ENCODE measurements at regions not wholly inside any gene's neighbourhood (a gene's known extent, or its start where the extent isn't known, plus 50 kb on each side); places are given as distances from the start of the nearest gene placed in this dataset.

DNA sequence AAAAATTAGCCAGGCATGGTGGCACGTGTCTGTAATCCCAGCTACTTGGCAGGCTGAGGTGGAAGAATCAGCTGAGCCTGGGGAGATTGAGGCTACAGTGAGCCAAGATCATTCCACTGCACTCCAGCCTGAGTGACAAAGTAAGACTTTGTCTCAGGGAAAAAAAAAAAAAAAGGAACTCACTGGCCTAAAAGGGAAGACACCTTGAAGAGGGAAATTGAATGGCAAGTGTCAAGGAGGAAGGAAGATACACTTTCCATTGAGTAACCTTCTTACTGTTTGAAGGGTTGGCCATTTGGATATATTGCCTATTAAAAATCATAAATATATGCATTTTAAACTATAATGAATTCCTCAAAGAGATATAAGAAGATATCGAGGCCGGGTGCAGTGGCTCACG, 147.5 kb upstream of the FAM241A start:
- peaks cover 1% of the 10 kb centered on the region for H3K27me3 ChIP-seq (ENCODE audit: control insufficient read depth, insufficient read depth, low read length)
- POLR2A ChIA-PET, result no interaction called here
- TF ChIP-seq, protein P1, sequence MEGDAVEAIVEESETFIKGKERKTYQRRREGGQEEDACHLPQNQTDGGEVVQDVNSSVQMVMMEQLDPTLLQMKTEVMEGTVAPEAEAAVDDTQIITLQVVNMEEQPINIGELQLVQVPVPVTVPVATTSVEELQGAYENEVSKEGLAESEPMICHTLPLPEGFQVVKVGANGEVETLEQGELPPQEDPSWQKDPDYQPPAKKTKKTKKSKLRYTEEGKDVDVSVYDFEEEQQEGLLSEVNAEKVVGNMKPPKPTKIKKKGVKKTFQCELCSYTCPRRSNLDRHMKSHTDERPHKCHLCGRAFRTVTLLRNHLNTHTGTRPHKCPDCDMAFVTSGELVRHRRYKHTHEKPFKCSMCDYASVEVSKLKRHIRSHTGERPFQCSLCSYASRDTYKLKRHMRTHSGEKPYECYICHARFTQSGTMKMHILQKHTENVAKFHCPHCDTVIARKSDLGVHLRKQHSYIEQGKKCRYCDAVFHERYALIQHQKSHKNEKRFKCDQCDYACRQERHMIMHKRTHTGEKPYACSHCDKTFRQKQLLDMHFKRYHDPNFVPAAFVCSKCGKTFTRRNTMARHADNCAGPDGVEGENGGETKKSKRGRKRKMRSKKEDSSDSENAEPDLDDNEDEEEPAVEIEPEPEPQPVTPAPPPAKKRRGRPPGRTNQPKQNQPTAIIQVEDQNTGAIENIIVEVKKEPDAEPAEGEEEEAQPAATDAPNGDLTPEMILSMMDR (IDR thresholded peaks at IDR 0.05; ENCODE audit: insufficient read depth, low read depth, low read length), result no peak
- CTCF ChIA-PET, result no interaction called here
- H3K36me3 ChIP-seq (ENCODE audit: control insufficient read depth, insufficient read depth, low read length), result no peaks in the 10 kb centered on the region
- H3K4me3 ChIP-seq (ENCODE audit: low read depth, low read length), result no peak overlapping the region
- no peak for DNase-seq (ENCODE audit: low read depth)

GRCh38 chr4:111999801-112000200, 145.5 kb upstream of the FAM241A start:
- ChIA-PET CTCF (no interaction called here), POLR2A (no interaction called here)
- TF ChIP-seq, protein P1 (IDR thresholded peaks at IDR 0.05; ENCODE audit: insufficient read depth, low read depth, low read length), result no peak
- Histone ChIP-seq H3K36me3 (ENCODE audit: control insufficient read depth, insufficient read depth, low read length) (no peaks in the 10 kb centered on the region), H3K4me3 (ENCODE audit: low read depth, low read length) (no peak overlapping the region), H3K27me3 (ENCODE audit: control insufficient read depth, insufficient read depth, low read length) (no peaks in the 10 kb centered on the region; the same call in 1 of the 2 replicates)
- no peak for DNase-seq (ENCODE audit: low read depth)

DNA sequence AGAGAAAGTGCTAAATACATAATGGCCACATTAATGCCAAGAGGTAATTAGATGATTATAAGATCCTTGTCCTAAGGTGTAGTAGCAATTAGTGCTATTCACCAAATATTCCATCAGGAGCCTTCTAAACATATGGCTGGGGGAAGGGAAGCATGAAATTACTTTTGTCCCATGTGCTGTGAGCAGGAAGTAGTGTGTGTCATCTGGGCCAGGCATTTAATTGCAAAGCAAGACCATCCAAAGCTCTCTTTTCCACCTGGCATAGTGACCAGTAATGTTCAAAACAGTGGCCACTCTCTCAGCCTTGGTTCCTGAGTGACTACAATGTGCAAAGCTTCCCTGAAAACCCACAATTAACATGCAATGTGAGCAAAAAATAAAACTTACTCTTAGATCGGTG, 144.2 kb upstream of the FAM241A start:
- no peaks in the 10 kb centered on the region; the same call in 1 of the 2 replicates for H3K27me3 ChIP-seq (ENCODE audit: control insufficient read depth, insufficient read depth, low read length)
- ChIA-PET POLR2A (no interaction called here), CTCF (no interaction called here)
- no peak for DNase-seq (ENCODE audit: low read depth)
- H3K36me3 ChIP-seq (ENCODE audit: control insufficient read depth, insufficient read depth, low read length), result no peaks in the 10 kb centered on the region
- H3K4me3 ChIP-seq (ENCODE audit: low read depth, low read length), result no peak overlapping the region
- TF ChIP-seq, protein P1 (IDR thresholded peaks at IDR 0.05; ENCODE audit: insufficient read depth, low read depth, low read length), result no peak

GRCh38 chr4:112002248-112002661, 143.0 kb upstream of the FAM241A start:
- Histone ChIP-seq H3K4me3 (ENCODE audit: low read depth, low read length) (no peak overlapping the region), H3K27me3 (ENCODE audit: control insufficient read depth, insufficient read depth, low read length) (no peaks in the 10 kb centered on the region; the same call in 1 of the 2 replicates), H3K36me3 (ENCODE audit: control insufficient read depth, insufficient read depth, low read length) (no peaks in the 10 kb centered on the region)
- no peak for DNase-seq (ENCODE audit: low read depth)
- CTCF ChIA-PET, result no interaction called here
- POLR2A ChIA-PET, result no interaction called here
- TF ChIP-seq, protein P1 (IDR thresholded peaks at IDR 0.05; ENCODE audit: insufficient read depth, low read depth, low read length), result no peak

GRCh38 chr4:112003231-112003907, 141.9 kb upstream of the FAM241A start:
- Histone ChIP-seq H3K27me3 (ENCODE audit: control insufficient read depth, insufficient read depth, low read length) (no peaks in the 10 kb centered on the region; the same call in 1 of the 2 replicates), H3K36me3 (ENCODE audit: control insufficient read depth, insufficient read depth, low read length) (no peaks in the 10 kb centered on the region), H3K4me3 (ENCODE audit: low read depth, low read length) (no peak overlapping the region)
- ChIA-PET CTCF (interaction anchor here (1.1 kb wide), 1 partner anchor 50 kb away, joined by 3 read pairs; no protein-coding TSS in a partner anchor), POLR2A (no interaction called here)
- no peak for DNase-seq (ENCODE audit: low read depth)
- TF ChIP-seq, protein P1 (IDR thresholded peaks at IDR 0.05; ENCODE audit: insufficient read depth, low read depth, low read length), result no peak
